OCI-LY1 (cell line): ENCODE measurements at regions not wholly inside any gene's neighbourhood (a gene's known extent, or its start where the extent isn't known, plus 50 kb on each side); places are given as distances from the start of the nearest gene placed in this dataset.

Experiments
- H2AFZ ChIP-seq: fragments of 200-600 bp; sonication (generic), shearing (Covaris generic); 2 replicates; pipeline ENCODE4 v1.6.0; 2014; ENCODE audit warnings: antibody characterized with exemption, mild to moderate bottlenecking, low read length
- H3F3A ChIP-seq: fragments of 200-600 bp; sonication (generic), shearing (Covaris generic); 2 replicates; pipeline ENCODE4 v1.6.0; 2014; ENCODE audit warnings: mild to moderate bottlenecking, antibody characterized with exemption, low read length, moderate library complexity; ENCODE audit not compliant: insufficient read depth
- H3K27ac ChIP-seq: fragments of 200-600 bp; sonication (generic); 2 replicates; pipeline ENCODE4 v1.5.1; 2014; ENCODE audit warnings: low read length, mixed run types, mild to moderate bottlenecking, low read depth; ENCODE audit not compliant: poor library complexity, severe bottlenecking
- H3K27me3 ChIP-seq: fragments of 200-600 bp; sonication (generic); 2 replicates; pipeline ENCODE4 v1.6.0; 2014; ENCODE audit warnings: antibody characterized with exemption, mild to moderate bottlenecking, low read length, moderate library complexity; ENCODE audit not compliant: insufficient read depth
- H3K36me3 ChIP-seq: fragments of 200-600 bp; sonication (generic); 2 replicates; pipeline ENCODE4 v1.6.1; 2014; ENCODE audit warnings: mild to moderate bottlenecking, antibody characterized with exemption, low read length, moderate library complexity, mixed read lengths; ENCODE audit not compliant: insufficient read depth
- H3K4me1 ChIP-seq: fragments of 200-600 bp; sonication (generic); 2 replicates; pipeline ENCODE4 v1.5.1; 2014; ENCODE audit warnings: mild to moderate bottlenecking, low read length, moderate library complexity; ENCODE audit not compliant: insufficient read depth, severe bottlenecking
- H3K4me2 ChIP-seq: fragments of 200-600 bp; sonication (generic), shearing (Covaris generic); 2 replicates; pipeline ENCODE4 v1.6.1; 2014; ENCODE audit warnings: low read length
- H3K4me3 ChIP-seq: fragments of 200-600 bp; sonication (generic); 2 replicates; pipeline ENCODE4 v1.5.1; 2014; ENCODE audit warnings: low read length, low read depth, mild to moderate bottlenecking, mixed read lengths; ENCODE audit not compliant: poor library complexity, severe bottlenecking
- H3K79me2 ChIP-seq: fragments of 200-600 bp; shearing (Covaris generic); 2 replicates; pipeline ENCODE4 v1.6.1; 2016; ENCODE audit warnings: mixed run types, low read length, mixed read lengths; ENCODE audit not compliant: insufficient read depth
- H3K9ac ChIP-seq: fragments of 200-600 bp; sonication (generic), shearing (Covaris generic); 2 replicates; pipeline ENCODE4 v1.6.1; 2014; ENCODE audit warnings: mild to moderate bottlenecking, low read length, mixed read lengths
- H3K9me2 ChIP-seq: fragments of 200-600 bp; sonication (generic), shearing (Covaris generic); 2 replicates; pipeline ENCODE4 v1.6.1; 2014; ENCODE audit warnings: low read depth, mild to moderate bottlenecking, low read length, mixed read lengths
- H3K9me3 ChIP-seq: fragments of 200-600 bp; shearing (Covaris generic); 2 replicates; pipeline ENCODE4 v1.6.1; 2014; ENCODE audit warnings: low read length, mixed read lengths
- H4K20me1 ChIP-seq: fragments of 200-600 bp; sonication (generic), shearing (Covaris generic); 2 replicates; pipeline ENCODE4 v1.6.0; 2016; ENCODE audit warnings: mild to moderate bottlenecking, low read length; ENCODE audit not compliant: insufficient read depth
- EZH2 ChIP-seq: fragments of 200-600 bp; sonication (generic), shearing (Covaris generic); IDR thresholded peaks from 2 replicates; pipeline ENCODE4 v1.8.0; 2017; ENCODE audit warnings: borderline replicate concordance, mixed run types, mild to moderate bottlenecking, antibody characterized with exemption, low read length, moderate library complexity, mixed read lengths
- TF ChIP-seq, protein P1 (sequence below): fragments of 200-600 bp; sonication (generic), shearing (Covaris generic); IDR thresholded peaks from 2 replicates; pipeline ENCODE4 v1.5.1; 2017; ENCODE audit warnings: mild to moderate bottlenecking, antibody characterized with exemption, low read length, moderate library complexity, mixed read lengths

DNA sequence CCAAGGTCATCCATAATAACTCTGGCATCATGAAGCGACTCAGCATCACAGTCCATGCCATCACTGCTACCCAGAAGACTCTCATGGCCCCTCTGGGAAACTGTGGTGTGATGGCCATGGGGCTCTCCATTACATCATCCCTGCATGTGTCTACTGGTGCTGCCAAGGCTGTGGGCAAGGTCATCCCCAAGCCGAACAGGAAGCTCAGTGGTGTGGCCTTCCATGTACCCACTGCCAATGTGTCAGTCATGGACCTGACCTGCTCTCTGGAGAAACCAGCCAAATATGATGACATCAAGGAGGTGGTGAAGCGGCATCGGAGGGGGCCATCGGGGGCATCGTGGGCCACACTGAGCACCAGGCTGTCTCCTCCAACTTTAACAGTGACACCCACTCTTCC, 65.1 kb upstream of the ARHGAP29 start:
- Histone ChIP-seq H3K79me2 (no peaks in the 10 kb centered on the region), H3K27ac (no peak overlapping the region), H4K20me1 (no peaks in the 10 kb centered on the region), H3K27me3 (no peaks in the 10 kb centered on the region), H3K4me3 (no peak overlapping the region), H3K9me3 (no peaks in the 10 kb centered on the region), H3F3A (no peaks in the 10 kb centered on the region), H3K9me2 (no peaks in the 10 kb centered on the region), H3K9ac (no peak overlapping the region), H3K4me1 (no peaks in the 10 kb centered on the region), H2AFZ (no peak overlapping the region), H3K4me2 (no peak overlapping the region), H3K36me3 (no peaks in the 10 kb centered on the region)
- TF ChIP-seq EZH2: no peak
- TF ChIP-seq, protein P1, sequence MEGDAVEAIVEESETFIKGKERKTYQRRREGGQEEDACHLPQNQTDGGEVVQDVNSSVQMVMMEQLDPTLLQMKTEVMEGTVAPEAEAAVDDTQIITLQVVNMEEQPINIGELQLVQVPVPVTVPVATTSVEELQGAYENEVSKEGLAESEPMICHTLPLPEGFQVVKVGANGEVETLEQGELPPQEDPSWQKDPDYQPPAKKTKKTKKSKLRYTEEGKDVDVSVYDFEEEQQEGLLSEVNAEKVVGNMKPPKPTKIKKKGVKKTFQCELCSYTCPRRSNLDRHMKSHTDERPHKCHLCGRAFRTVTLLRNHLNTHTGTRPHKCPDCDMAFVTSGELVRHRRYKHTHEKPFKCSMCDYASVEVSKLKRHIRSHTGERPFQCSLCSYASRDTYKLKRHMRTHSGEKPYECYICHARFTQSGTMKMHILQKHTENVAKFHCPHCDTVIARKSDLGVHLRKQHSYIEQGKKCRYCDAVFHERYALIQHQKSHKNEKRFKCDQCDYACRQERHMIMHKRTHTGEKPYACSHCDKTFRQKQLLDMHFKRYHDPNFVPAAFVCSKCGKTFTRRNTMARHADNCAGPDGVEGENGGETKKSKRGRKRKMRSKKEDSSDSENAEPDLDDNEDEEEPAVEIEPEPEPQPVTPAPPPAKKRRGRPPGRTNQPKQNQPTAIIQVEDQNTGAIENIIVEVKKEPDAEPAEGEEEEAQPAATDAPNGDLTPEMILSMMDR: no peak

DNA sequence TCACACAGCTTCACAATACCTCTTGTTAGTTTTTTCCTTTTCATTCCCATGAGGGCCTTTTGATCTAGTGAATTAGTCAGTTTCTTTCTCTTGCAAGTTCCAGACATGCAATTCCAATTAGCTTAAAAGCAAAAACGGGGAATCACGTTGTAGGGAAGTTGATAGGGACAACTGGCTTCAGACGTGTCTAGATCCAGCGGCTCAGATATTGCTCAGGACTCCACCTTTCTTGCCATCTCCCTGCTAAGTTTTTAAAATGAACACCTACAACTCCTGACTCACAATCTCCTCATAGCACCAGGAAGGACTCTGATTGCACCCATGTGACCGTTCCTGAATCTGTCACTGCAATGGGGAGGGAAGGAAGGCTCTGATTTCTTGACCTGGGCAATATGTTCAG, 63.8 kb upstream of the ARHGAP29 start:
- Histone ChIP-seq H3K9me2 (no peaks in the 10 kb centered on the region), H3K4me3 (no peak overlapping the region), H3F3A (no peaks in the 10 kb centered on the region), H3K4me1 (no peaks in the 10 kb centered on the region), H3K36me3 (no peaks in the 10 kb centered on the region), H3K27ac (no peak overlapping the region), H4K20me1 (no peaks in the 10 kb centered on the region), H2AFZ (no peak overlapping the region), H3K4me2 (no peak overlapping the region), H3K27me3 (no peaks in the 10 kb centered on the region), H3K9ac (no peak overlapping the region), H3K79me2 (no peaks in the 10 kb centered on the region), H3K9me3 (no peaks in the 10 kb centered on the region)
- TF ChIP-seq, protein P1: no peak
- TF ChIP-seq EZH2: no peak

DNA sequence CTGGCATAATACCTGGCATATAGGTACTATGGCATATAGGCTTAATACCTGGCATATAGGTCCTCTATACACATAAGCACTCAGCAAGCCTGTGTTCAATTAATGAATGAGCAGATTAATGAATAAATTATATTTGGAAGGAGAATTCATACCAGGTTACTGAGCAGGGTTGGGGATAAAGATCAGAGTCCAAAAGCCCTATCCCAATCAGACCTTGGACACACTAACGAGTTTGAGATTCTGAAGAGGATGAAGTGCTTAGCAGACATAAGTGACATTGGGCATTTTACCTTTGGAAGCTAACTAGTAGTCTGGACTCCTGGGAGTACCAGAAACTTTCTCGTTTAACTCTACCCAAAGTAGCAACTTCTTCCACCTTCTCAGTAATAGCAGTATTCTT, 63.3 kb upstream of the ARHGAP29 start:
- Histone ChIP-seq H3F3A (no peaks in the 10 kb centered on the region), H3K4me2 (no peak overlapping the region), H3K27me3 (no peaks in the 10 kb centered on the region), H4K20me1 (no peaks in the 10 kb centered on the region), H2AFZ (no peak overlapping the region), H3K79me2 (no peaks in the 10 kb centered on the region), H3K9me3 (no peaks in the 10 kb centered on the region), H3K9me2 (no peaks in the 10 kb centered on the region), H3K4me3 (no peak overlapping the region), H3K36me3 (no peaks in the 10 kb centered on the region), H3K4me1 (no peaks in the 10 kb centered on the region), H3K27ac (no peak overlapping the region), H3K9ac (no peak overlapping the region)
- no peak for TF ChIP-seq EZH2
- TF ChIP-seq, protein P1: no peak
